ENCODE measurements at regions not wholly inside any gene's neighbourhood (a gene's known extent, or its start where the extent isn't known, plus 50 kb on each side); places are given as distances from the start of the nearest gene placed in this dataset.

DNA sequence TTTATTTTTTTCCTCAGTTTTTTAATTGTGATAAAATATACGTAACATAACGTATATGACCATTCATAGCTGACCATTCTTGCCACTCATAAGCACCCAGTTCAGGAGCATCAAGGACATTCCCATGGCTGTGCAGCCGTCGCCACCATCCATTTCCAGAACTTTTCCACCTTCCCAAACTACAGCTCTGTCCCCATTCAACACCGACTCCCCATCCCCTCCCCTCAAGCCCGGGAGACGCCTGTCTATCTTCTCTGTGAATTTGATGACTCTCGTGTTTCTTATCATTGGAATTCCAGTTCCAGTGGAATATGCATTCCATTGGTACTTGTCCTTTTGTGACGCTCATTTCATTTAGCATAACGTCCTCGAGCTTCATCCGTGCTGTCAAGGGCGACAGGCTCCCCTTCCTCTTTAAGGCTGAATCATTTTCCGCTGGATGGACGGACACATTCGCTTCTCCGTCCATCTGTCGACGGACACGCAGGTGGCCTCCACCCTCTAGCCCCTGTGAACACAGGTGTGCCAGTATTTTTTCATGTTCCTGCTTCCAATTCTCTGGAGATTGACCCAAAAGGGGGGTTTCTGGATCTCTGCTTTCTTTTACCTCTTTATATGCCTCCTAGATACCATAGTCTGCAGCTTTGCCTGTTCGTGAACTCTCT is 88.1 kb downstream of the YTHDF1 start:
- no peak for DNase-seq

- no peak for DNase-seq
Measured at GRCh38 chr20:63126876-63127699, 88.8 kb downstream of the YTHDF1 start.

DNA sequence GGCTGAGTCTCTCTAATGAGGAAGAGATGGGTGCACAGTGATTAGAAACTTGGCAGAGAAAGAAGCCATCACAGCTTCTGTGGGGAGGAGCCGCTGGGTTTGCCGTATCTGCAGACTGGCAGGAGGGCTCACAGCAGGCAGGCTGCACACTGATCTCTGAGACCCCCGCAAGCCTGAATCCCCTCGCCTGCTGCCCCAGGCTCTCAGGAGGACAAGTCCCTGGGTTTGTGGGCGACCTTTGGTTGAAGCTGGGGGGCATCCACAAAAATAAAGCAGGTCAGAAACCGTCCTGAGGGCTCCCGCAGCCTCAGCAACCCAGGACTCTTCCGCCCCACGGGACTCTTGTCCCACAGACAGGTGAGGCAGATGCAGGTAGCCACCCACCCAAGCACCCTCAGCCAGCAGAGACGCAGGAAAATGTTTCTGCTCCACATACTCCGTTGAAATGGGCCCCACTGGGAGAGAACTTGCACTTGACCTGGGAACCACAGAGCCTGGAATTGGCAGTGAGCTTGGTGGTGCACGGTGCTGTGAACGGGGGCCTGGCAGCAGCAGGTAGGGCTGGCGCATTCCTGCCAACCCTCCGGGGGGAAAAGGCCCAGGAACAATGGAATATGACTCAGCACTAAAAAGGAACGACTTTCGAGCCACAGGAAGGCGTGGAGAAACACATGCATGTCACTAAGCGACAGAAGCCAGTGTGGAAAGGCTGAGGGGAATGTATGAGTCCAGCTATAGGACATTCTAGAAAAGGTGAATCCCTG is 89.9 kb downstream of the YTHDF1 start:
- DNase-seq, result no peak

- no peak for DNase-seq
Measured at GRCh38 chr20:63125581-63125837, 90.4 kb downstream of the YTHDF1 start.

- no peak for DNase-seq
Measured at GRCh38 chr20:63124782-63125580, 91.0 kb downstream of the YTHDF1 start.

DNA sequence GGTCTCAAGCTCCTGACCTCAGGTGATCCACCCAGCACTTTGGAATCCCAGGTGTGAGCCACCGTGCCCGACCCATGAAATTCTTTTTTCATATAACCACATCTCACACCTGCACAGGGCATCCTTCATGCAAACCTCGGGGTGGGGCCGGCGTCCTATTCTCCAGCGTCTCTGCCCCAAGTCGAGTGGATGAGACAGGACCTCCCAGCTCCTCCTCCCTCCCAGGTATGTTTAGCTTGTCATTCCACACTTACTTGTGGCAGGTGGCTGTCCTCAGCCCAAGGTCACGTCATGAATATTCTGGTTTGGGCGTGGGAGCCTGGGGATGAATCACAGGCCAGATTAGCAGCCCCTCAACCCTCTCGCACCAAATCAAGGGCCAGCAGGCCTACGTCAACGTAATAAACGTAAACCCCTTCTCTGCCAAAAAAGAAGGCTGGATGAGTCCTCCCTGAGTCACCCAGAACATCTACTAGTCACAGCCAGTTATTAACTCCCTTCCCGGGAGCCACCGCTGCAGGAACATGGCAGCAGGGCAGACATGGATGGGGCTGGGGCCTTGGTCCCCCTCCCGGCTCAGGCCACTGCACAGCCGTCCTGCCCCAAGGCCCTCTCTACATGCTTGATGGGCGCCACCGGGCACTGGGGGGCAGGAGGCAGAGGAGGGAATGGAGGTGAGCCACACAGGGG is 91.7 kb downstream of the YTHDF1 start:
- no peak for DNase-seq

DNA sequence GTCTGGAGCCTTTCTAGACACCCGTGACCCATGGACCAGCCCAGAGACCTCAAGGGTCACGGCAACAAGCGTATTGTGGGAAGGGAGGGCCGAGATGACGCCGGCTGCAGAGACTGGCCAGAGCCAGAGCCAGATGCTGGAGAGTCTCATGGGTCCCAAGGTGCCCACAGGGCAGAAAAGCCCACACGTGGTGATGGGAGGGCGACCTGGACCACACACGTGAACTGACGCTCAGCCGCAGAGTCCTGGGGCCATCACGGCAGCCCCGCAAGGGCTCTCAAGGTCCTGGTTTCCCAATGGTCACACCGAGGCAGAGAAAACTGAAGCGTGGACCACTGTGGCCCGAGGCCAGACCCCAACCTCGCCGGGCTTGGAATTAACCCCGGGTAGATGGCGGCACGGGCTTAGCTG is 92.6 kb downstream of the YTHDF1 start:
- no peak for DNase-seq

- DNase-seq, result no peak
Measured at GRCh38 chr20:63122626-63123025, 93.3 kb downstream of the YTHDF1 start.

DNA sequence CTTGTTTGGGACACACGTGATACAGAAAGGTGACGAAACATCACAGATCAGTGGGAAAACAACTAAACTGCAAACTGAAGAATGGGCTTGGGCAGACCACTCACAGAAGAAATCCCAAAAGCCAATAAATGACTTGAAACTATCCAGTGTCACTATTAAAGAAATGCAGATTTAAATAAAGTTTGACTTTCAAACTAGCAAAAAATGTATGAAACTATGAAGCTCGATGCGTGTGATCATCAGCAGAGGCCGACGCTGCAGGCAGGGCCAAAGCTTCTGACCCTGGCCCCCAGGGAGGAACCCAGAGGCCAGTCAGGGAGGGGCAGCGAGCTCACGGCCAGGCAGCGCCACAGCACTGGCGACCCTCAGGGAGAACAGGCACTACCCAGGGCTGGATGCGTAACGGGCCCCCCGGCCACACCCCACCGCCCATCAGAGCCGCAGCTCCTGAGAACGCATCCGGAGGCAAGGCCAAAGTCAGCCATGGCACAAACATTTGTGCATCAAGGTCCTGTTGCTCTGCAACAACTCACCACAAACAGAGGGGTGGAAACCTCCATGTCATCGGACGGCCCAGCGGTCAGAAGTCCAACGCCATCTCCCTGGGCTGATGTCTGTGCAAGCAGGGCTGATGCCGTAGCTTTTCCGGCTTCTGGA is 94.1 kb downstream of the YTHDF1 start:
- no peak for DNase-seq

GRCh38 chr20:63121246-63121645 is 94.7 kb downstream of the YTHDF1 start:
- DNase-seq, result no peak

- DNase-seq, result no peak
Measured at GRCh38 chr20:63120808-63121090, 95.2 kb downstream of the YTHDF1 start.

DNA sequence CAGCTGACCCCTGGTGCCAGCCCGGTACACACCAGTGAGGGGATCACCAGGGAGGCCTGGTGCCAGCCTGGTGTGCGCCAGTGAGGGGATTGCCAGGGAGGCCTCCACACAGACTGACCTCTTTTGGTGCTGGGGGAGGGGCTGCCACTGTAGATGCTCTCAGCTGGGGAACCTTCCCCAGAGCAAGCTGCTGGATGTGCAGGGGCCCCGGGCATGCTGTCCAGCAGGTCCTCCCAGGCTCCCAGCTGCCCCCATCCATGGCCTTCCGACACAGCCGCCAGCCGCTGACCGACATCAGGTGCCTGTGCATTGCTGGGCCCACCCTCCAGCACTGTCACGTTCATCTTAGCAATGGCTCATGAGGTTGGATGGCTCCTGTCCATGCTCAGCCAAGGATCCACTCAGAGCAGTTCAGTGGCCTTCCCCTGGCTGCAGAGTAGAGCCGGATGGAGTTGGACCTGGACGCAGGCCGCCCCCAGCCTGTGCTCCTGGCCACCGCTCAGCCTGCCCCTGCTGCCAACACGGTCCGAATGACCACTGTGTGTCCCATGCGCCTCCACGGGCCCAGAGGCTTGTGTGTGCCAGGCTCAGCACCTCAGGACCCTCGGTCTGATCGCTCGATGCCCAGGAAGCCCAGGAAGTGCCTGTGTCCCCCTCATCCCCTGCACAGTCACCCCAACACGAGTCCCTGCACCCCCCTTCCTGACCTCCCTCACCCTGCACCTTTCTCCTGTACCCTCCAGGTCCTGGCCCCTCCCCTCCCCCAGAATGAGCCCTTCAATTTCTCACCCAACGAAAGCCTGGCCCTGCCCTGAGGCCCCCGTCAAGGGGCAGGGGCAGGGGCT is 95.7 kb downstream of the YTHDF1 start:
- DNase-seq, result no peak

- DNase-seq, result no peak
Measured at GRCh38 chr20:63119121-63119962, 96.6 kb downstream of the YTHDF1 start.

DNA sequence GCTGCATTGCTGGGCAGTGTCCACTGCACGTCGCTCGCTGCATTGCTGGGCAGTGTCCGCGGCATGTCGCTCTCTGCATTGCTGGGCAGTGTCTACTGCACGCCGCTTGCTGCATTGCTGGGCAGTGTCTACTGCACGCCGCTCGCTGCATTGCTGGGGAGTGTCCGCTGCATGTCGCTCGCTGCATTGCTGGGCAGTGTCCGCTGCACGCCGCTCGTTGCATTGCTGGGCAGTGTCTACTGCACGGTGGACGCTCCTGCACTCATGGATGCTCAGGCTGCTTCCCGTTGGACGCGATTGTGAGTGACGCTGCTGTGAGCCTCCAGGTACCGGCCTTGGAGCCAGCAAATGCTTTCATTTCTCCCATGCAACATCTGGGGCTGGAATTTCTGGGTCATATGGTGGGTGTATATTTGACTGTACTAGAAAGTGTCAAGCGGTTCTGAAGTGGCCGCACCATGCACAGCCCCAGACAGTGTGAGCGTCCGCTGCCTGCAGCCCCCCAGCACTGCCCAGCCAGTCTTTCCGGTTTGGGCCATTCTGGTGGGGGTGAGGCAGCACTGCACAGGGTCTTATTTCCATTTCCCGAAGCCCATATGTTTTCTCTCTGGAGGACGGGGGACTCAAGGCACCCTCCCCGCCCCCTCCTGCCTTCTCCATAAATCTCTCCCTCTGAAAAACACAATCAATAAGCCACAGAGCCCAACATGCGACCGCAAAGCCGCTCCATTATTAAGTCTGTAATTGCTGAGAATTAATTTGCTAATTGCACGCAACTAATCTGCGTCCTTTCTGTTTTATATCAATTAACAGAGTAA is 97.4 kb downstream of the YTHDF1 start:
- no peak for DNase-seq

- no peak for DNase-seq
Measured at GRCh38 chr20:63117661-63118302, 98.1 kb downstream of the YTHDF1 start.

DNA sequence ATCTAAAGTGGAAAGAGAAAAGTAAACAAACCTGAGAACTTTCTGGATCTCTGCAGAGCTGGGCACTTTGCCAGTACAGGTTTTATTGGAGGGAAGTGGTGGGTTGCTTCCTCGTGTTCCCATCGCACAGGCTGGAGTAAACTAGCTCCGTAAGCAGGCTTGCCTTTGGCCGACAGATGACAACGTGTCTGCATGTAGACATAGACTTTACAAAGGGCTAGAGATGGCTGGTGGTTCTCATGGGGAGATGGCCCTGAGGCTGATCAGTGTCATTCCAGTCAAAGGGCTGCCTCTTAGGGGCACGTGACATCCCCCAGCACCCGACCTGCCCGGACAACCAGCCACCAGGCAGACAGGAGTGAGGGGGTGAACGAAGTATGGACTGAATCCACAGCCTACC is 98.8 kb downstream of the YTHDF1 start:
- DNase-seq, result no peak

DNA sequence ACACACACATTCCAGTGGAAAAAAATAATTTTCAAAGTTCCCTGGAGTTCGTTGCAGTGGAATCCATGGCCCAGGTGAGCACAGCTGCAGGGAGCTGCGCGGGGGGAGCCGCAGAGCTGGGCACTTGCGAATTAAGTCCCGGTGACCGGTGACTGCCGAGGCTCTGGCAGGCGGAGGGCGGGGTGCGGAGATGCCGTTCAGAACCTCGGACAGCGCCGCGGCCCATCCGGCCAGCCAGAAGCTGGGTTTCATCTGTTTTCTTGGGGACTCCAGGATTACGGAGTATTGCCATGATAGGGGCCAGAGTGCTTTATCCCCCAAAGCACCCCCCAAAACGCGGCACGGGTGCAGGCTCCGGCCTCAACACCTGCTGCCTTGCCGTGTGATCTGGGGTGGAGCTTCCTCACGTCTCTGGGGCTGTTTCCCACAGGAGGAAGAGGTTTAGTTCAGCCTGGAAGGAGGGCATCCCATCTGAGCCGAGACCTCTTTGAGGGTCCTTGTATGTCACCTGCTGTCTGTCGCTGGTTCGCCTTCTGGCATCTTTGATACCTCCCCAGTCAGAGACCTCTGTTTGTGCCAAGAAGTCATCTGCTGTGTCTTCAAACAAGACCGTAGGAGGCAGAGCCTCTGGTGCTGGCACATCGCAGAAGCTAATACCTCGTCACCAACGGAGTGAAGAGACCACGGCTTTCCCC is 99.4 kb downstream of the YTHDF1 start:
- DNase-seq, result no peak

Measured in CD4-positive, alpha-beta T cell treated with Interleukin-10 for 1 hour (primary cell).